Fibroblast of peridontal ligament (primary cell): ENCODE measurements at regions not wholly inside any gene's neighbourhood (a gene's known extent, or its start where the extent isn't known, plus 50 kb on each side); places are given as distances from the start of the nearest gene placed in this dataset.
"Not testable (repeated sequence)": the region's sequence is repeated elsewhere in the genome, so short reads cannot be mapped to it uniquely, and the experiment has no call there.

ENCODE experiments used
- DNase-seq: peaks from one replicate; pipeline ENCODE4 v3.0.0-alpha.2; 2010; ENCODE audit errors: extremely low read depth

GRCh38 chr17:20387549-20387948, 79.8 kb downstream of the LGALS9B start:
- DNase-seq = not testable (repeated sequence)

DNA sequence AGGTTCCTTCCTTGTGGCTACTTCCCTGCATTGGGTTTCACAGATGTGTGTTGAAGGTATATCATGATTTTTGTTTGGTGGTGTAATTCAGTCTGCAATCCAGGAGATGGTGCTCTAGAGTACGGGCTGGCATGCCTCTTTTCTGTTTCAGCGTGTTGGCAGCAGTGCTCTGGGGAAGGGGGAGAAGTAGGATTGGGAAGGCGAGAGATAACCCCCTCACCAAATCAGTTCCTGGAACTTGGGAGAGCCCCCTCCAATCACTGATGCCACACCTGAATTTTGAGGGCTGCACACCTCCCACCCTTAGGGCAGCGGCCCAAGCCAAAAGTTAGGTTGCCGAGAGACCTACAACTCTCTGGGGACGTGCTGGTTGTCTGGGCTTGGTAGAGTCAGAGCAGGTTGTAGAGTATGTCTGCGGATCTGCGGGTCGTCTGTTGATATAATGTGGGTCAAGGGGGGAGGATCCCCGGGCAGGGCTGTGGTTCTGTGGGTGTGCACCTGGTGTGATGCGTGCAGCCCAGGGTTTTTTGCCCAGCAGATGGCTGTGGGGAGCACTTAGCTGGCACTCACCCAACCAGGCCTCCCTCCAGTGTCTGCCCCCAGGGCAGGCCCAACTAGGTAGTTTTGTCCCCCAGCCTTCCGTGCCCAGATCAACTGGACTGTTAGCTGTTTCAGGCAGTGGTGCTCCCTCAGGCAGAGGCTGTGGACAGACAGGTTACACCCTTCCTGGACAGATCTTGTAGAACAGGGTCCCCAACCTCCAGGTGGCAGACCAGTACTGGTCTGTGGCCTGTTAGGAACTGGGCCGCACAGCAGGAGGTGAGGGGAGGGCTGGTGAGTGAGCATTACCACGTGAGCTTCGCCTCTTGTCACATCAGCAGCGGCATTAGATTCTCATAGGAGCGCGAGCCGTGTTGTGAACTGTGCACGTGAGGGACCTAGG, 85.7 kb downstream of the LGALS9B start:
- DNase-seq = peak; percentile 18

GRCh38 chr17:20380625-20381024, 86.7 kb downstream of the LGALS9B start:
- DNase-seq = peak; percentile 39

- DNase-seq = peak; percentile 54
These were observed 88.1 kb downstream of the LGALS9B start for GRCh38 chr17:20379251-20379650.

- not testable (repeated sequence) for DNase-seq
These were observed 90.7 kb downstream of the LGALS9B start for GRCh38 chr17:20376642-20377041.

GRCh38 chr17:20375745-20376144, 91.6 kb downstream of the LGALS9B start:
- DNase-seq = not testable (repeated sequence)
